ENCODE measurements at regions not wholly inside any gene's neighbourhood (a gene's known extent, or its start where the extent isn't known, plus 50 kb on each side); places are given as distances from the start of the nearest gene placed in this dataset.

DNA sequence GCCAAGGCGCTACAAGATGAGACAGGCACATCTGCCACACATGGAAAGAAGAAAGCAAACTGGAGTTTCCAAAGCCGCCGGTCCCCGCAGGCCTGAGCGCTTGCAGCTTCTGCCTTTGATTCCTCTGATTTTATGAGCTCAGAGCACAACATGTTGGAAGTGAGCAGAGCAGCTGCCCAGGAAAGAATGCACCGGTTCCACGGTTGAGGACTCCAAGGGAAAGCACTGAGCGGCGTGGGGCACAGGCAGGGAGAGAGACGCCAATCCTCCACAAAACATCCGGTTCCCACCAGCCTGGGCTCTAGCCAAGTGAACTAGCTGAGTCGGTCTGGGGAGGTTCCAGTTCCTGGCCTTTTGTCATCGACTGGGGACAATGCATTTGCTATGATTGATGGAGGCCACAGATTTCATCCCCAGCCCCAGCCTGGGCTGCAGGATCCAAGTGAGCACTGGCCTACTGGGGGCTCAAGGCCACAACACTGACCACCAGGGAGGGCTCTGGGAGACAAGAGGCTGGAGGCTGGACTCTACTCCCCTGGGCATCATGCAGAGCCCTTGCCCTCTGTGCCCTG is 253.1 kb upstream of the IRF2BP2 start (continued):
- TF ChIP-seq, protein P1, sequence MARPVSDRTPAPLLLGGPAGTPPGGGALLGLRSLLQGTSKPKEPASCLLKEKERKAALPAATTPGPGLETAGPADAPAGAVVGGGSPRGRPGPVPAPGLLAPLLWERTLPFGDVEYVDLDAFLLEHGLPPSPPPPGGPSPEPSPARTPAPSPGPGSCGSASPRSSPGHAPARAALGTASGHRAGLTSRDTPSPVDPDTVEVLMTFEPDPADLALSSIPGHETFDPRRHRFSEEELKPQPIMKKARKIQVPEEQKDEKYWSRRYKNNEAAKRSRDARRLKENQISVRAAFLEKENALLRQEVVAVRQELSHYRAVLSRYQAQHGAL (CRISPR knock-in tag; IDR thresholded peaks at IDR 0.05; ENCODE audit: not compliant biosample characterization) = no peak
- TF ChIP-seq DR1 (CRISPR knock-in tag; IDR thresholded peaks at IDR 0.05) (no peak), RFXAP (CRISPR knock-in tag; IDR thresholded peaks at IDR 0.05; ENCODE audit: borderline replicate concordance) (no peak), ZKSCAN1 (IDR thresholded peaks at IDR 0.05; ENCODE audit: low read length) (no peak), ZNF274 (CRISPR knock-in tag; IDR thresholded peaks at IDR 0.05) (no peak), ZNF780A (CRISPR knock-in tag; IDR thresholded peaks at IDR 0.05) (no peak), SMAD9 (CRISPR knock-in tag; IDR thresholded peaks at IDR 0.05) (no peak), IRF1 (CRISPR knock-in tag; IDR thresholded peaks at IDR 0.05; ENCODE audit: low read depth) (no peak), MYC (CRISPR knock-in tag; IDR thresholded peaks at IDR 0.05; ENCODE audit: borderline replicate concordance) (peak; percentile 56; the same call in 1 of the 2 replicates), ZNF740 (CRISPR knock-in tag; IDR thresholded peaks at IDR 0.05) (no peak), KAT7 (CRISPR knock-in tag; IDR thresholded peaks at IDR 0.05; ENCODE audit: borderline replicate concordance) (no peak), EP300 (IDR thresholded peaks at IDR 0.05; ENCODE audit: low read depth in 2 of 2, low read length in 2 of 2) (no peak; a peak in 1 of 4 replicates), EP300 (CRISPR knock-in tag; IDR thresholded peaks at IDR 0.05; ENCODE audit: borderline replicate concordance) (no peak), ZNF556 (CRISPR knock-in tag; IDR thresholded peaks at IDR 0.05; ENCODE audit: borderline replicate concordance) (0 out of 2 replicates have a peak, but pooled peaks have one; percentile 26), ZNF124 (CRISPR knock-in tag; IDR thresholded peaks at IDR 0.05) (no peak), THYN1 (CRISPR knock-in tag; IDR thresholded peaks at IDR 0.05; ENCODE audit: borderline replicate concordance, low read depth) (no peak), ISL2 (CRISPR knock-in tag; IDR thresholded peaks at IDR 0.05) (no peak), CEBPG (CRISPR knock-in tag; IDR thresholded peaks at IDR 0.05) (no peak), PHF21A (CRISPR knock-in tag; IDR thresholded peaks at IDR 0.05) (no peak), SIN3B (IDR thresholded peaks at IDR 0.05; ENCODE audit: low read length) (no peak), ATF5 (CRISPR knock-in tag; IDR thresholded peaks at IDR 0.05; ENCODE audit: low read depth) (no peak), HNRNPK (IDR thresholded peaks at IDR 0.05; ENCODE audit: low read depth, low read length, poor library complexity, severe bottlenecking) (no peak), MIER3 (CRISPR knock-in tag; IDR thresholded peaks at IDR 0.05; ENCODE audit: borderline replicate concordance) (no peak), TCF12 (IDR thresholded peaks at IDR 0.05) (no peak), TCF12 (CRISPR knock-in tag; IDR thresholded peaks at IDR 0.05) (no peak), THRA (CRISPR knock-in tag; IDR thresholded peaks at IDR 0.05; ENCODE audit: borderline replicate concordance) (peak; percentile 1; the same call in 1 of the 2 replicates), ZNF180 (CRISPR knock-in tag; IDR thresholded peaks at IDR 0.05; ENCODE audit: borderline replicate concordance, low read depth) (no peak)
- TF ChIP-seq, protein P2, sequence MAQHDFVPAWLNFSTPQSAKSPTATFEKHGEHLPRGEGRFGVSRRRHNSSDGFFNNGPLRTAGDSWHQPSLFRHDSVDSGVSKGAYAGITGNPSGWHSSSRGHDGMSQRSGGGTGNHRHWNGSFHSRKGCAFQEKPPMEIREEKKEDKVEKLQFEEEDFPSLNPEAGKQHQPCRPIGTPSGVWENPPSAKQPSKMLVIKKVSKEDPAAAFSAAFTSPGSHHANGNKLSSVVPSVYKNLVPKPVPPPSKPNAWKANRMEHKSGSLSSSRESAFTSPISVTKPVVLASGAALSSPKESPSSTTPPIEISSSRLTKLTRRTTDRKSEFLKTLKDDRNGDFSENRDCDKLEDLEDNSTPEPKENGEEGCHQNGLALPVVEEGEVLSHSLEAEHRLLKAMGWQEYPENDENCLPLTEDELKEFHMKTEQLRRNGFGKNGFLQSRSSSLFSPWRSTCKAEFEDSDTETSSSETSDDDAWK (CRISPR knock-in tag; IDR thresholded peaks at IDR 0.05) = no peak
